ENCODE measurements at regions not wholly inside any gene's neighbourhood (a gene's known extent, or its start where the extent isn't known, plus 50 kb on each side); places are given as distances from the start of the nearest gene placed in this dataset.

DNA sequence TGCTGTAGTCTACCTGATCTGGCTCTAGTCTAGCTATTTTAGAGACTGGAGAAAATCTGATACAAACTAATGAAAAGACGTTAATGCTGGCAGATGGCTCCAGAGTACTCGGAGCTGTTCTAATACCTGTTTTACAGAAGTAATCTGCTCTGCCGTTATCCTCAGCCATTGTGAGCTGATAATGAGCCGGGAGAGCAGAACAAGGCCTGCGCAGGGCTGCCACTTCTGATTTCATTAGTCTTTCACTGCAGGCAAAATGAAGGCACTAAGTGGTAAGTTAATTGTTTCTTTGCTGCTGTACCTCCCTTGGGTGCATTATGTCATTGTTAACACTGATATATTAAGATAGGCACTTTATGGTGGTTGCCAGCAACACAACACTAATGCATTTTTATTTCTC is 456.4 kb upstream of the PFKP start:
- TF ChIP-seq, protein P1, sequence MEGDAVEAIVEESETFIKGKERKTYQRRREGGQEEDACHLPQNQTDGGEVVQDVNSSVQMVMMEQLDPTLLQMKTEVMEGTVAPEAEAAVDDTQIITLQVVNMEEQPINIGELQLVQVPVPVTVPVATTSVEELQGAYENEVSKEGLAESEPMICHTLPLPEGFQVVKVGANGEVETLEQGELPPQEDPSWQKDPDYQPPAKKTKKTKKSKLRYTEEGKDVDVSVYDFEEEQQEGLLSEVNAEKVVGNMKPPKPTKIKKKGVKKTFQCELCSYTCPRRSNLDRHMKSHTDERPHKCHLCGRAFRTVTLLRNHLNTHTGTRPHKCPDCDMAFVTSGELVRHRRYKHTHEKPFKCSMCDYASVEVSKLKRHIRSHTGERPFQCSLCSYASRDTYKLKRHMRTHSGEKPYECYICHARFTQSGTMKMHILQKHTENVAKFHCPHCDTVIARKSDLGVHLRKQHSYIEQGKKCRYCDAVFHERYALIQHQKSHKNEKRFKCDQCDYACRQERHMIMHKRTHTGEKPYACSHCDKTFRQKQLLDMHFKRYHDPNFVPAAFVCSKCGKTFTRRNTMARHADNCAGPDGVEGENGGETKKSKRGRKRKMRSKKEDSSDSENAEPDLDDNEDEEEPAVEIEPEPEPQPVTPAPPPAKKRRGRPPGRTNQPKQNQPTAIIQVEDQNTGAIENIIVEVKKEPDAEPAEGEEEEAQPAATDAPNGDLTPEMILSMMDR (IDR thresholded peaks at IDR 0.05), result no peak
- TF ChIP-seq EZH2 (IDR thresholded peaks at IDR 0.05; ENCODE audit: borderline replicate concordance, insufficient read depth, low read depth, low read length, poor library complexity, severe bottlenecking), result no peak

All from B cell (primary cell).